NB4 (cell line): ENCODE measurements at regions not wholly inside any gene's neighbourhood (a gene's known extent, or its start where the extent isn't known, plus 50 kb on each side); places are given as distances from the start of the nearest gene placed in this dataset.

ENCODE experiments used
- DNase-seq: peaks from one replicate; pipeline ENCODE4 v3.0.0; 2010; ENCODE audit warnings: low read depth
- H3K4me3 ChIP-seq: one replicate; pipeline ENCODE4 v1.5.1; 2011; ENCODE audit warnings: mild to moderate bottlenecking, low read depth, low read length, moderate library complexity
- CTCF ChIP-seq: IDR thresholded peaks from one replicate; pipeline ENCODE4 v1.5.1; 2012; ENCODE audit warnings: low read depth, low read length
- MAX ChIP-seq: IDR thresholded peaks from 2 replicates; pipeline ENCODE4 v1.6.1; 2011; ENCODE audit warnings: low read depth, low read length
- MYC ChIP-seq: IDR thresholded peaks from 2 replicates; pipeline ENCODE4 v1.6.1; 2011; ENCODE audit warnings: low read depth, low read length
- POLR2A ChIP-seq: IDR thresholded peaks from 2 replicates; pipeline ENCODE4 v1.6.1; 2011; ENCODE audit warnings: mild to moderate bottlenecking; ENCODE audit not compliant: insufficient read length; ENCODE audit errors: extremely low read depth

GRCh38 chr9:13023498-13023897, 248.7 kb downstream of the LURAP1L start:
- DNase-seq, result no peak
- no peak overlapping the region for H3K4me3 ChIP-seq
- no peak for TF ChIP-seq MYC
- TF ChIP-seq CTCF, result no peak
- no peak for TF ChIP-seq POLR2A
- TF ChIP-seq MAX, result no peak

GRCh38 chr9:13026956-13027355, 252.1 kb downstream of the LURAP1L start:
- H3K4me3 ChIP-seq, result no peak overlapping the region
- no peak for DNase-seq
- TF ChIP-seq MAX (no peak), POLR2A (no peak), MYC (no peak), CTCF (no peak)

GRCh38 chr9:13027879-13028278, 251.6 kb downstream of the MPDZ start:
- H3K4me3 ChIP-seq, result no peak overlapping the region
- DNase-seq, result no peak
- TF ChIP-seq MYC (no peak), MAX (no peak), POLR2A (no peak), CTCF (no peak)

GRCh38 chr9:13032585-13032984, 246.9 kb downstream of the MPDZ start:
- no peak overlapping the region for H3K4me3 ChIP-seq
- TF ChIP-seq POLR2A (no peak), MAX (no peak), CTCF (no peak), MYC (no peak)
- no peak for DNase-seq

- H3K4me3 ChIP-seq, result no peak overlapping the region
- DNase-seq, result peak; percentile 77
- TF ChIP-seq MAX (0 out of 2 replicates have a peak, but pooled peaks have one; percentile 47), MYC (peak; percentile 25; the same call in 1 of the 2 replicates), POLR2A (no peak), CTCF (peak; percentile 94)
These were observed 245.4 kb downstream of the MPDZ start for GRCh38 chr9:13033959-13034693.

- no peak for TF ChIP-seq CTCF
- no peak for DNase-seq
- no peak overlapping the region for H3K4me3 ChIP-seq
These were observed 244.8 kb downstream of the MPDZ start for GRCh38 chr9:13034694-13035002.
